ENCODE measurements at regions not wholly inside any gene's neighbourhood (a gene's known extent, or its start where the extent isn't known, plus 50 kb on each side); places are given as distances from the start of the nearest gene placed in this dataset.

DNA sequence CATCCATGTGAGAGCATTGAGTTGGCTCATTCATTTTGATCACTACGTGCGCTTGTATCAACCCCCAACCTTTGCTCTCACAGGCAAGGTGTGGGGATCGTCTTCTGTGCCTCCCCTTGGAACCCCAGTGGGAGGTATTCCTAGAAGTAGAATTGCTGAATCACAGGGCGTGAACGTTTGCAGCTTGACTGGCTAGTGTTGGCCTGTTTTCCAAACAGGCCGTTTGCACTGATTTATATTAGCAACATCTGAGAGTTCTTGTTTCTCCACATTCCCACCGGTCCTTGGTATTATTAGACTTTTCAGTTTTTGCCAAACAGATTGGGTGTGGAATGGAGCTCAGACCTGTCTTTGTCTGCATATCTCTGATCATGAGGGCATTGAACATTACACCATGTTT, 288.6 kb upstream of the PWP1 start:
- ChIA-PET CTCF (no interaction called here), POLR2A (no interaction called here)
- Histone ChIP-seq H3K27ac (ENCODE audit: extremely low read depth, low read depth, low read length) (no peak overlapping the region), H3K4me1 (ENCODE audit: control insufficient read depth, insufficient read depth, low read length) (no peaks in the 10 kb centered on the region), H3K4me3 (ENCODE audit: low read depth, low read length) (no peak overlapping the region), H3K9me3 (ENCODE audit: control insufficient read depth, insufficient read depth, low read depth, low read length) (no peaks in the 10 kb centered on the region), H3K36me3 (ENCODE audit: control insufficient read depth in 2 of 2, insufficient read depth in 1 of 2, low read length in 2 of 2) (no peaks in the 10 kb centered on the region)
- TF ChIP-seq, protein P1, sequence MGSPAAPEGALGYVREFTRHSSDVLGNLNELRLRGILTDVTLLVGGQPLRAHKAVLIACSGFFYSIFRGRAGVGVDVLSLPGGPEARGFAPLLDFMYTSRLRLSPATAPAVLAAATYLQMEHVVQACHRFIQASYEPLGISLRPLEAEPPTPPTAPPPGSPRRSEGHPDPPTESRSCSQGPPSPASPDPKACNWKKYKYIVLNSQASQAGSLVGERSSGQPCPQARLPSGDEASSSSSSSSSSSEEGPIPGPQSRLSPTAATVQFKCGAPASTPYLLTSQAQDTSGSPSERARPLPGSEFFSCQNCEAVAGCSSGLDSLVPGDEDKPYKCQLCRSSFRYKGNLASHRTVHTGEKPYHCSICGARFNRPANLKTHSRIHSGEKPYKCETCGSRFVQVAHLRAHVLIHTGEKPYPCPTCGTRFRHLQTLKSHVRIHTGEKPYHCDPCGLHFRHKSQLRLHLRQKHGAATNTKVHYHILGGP (tag by site-specific recombination; IDR thresholded peaks at IDR 0.05) = peak; percentile 20; the same call in 1 of the 2 replicates
- no peak for TF ChIP-seq HOXC10 (CRISPR knock-in tag; IDR thresholded peaks at IDR 0.05)

GRCh38 chr12:107397890-107398500, 287.6 kb upstream of the PWP1 start:
- no peak overlapping the region for H3K4me3 ChIP-seq (ENCODE audit: low read depth, low read length)
- no peak for TF ChIP-seq KLF16 (tag by site-specific recombination; IDR thresholded peaks at IDR 0.05)
- no peak for TF ChIP-seq HOXA7 (CRISPR knock-in tag; IDR thresholded peaks at IDR 0.05; ENCODE audit: borderline replicate concordance)
- TF ChIP-seq ZNF585B (tag by site-specific recombination; IDR thresholded peaks at IDR 0.05) = peak; percentile 57
- TF ChIP-seq GLIS1 (tag by site-specific recombination; IDR thresholded peaks at IDR 0.05) = peak; percentile 89
- peak; percentile 67 for TF ChIP-seq ZIC2 (tag by site-specific recombination; IDR thresholded peaks at IDR 0.05)
- H3K27ac ChIP-seq (ENCODE audit: extremely low read depth, low read depth, low read length) = no peak overlapping the region
- no peaks in the 10 kb centered on the region for H3K4me1 ChIP-seq (ENCODE audit: control insufficient read depth, insufficient read depth, low read length)
- H3K9me3 ChIP-seq (ENCODE audit: control insufficient read depth, insufficient read depth, low read depth, low read length) = no peaks in the 10 kb centered on the region
- ChIA-PET CTCF (interaction anchor here (0.7 to 2.6 kb wide), 2 partner anchors 264 to 266 kb away, joined by 3 to 11 read pairs; no protein-coding TSS in a partner anchor), POLR2A (no interaction called here)
- H3K36me3 ChIP-seq (ENCODE audit: control insufficient read depth in 2 of 2, insufficient read depth in 1 of 2, low read length in 2 of 2) = no peaks in the 10 kb centered on the region

DNA sequence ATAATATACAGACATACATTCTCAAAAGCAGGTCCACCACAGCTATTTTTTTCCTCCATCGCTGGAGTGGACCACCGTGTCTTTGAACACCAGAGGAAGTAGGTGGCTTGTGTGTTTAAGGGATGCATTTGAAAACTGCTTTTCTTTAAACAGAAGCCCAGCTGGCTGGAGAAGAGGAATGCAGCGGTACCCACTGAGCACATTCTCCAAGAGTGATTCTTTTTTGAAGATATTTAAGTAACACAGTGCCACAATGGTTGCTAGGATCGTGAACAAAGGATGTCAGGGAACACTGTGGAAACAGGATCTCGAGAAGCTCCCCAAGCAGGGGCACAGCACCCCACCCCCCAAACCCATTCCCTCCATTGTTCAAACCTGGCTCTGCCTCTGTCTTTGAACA, 286.6 kb upstream of the PWP1 start:
- H3K27ac ChIP-seq (ENCODE audit: extremely low read depth, low read depth, low read length) = no peak overlapping the region
- no peaks in the 10 kb centered on the region for H3K36me3 ChIP-seq (ENCODE audit: control insufficient read depth in 2 of 2, insufficient read depth in 1 of 2, low read length in 2 of 2)
- ChIA-PET POLR2A (no interaction called here), CTCF (interaction anchor here (2.6 kb wide), 1 partner anchor 267 kb away, joined by 11 read pairs; no protein-coding TSS in a partner anchor)
- no peak overlapping the region for H3K4me3 ChIP-seq (ENCODE audit: low read depth, low read length)
- no peaks in the 10 kb centered on the region for H3K4me1 ChIP-seq (ENCODE audit: control insufficient read depth, insufficient read depth, low read length)
- H3K9me3 ChIP-seq (ENCODE audit: control insufficient read depth, insufficient read depth, low read depth, low read length) = no peaks in the 10 kb centered on the region
- no peak for TF ChIP-seq ZNF626 (tag by site-specific recombination; IDR thresholded peaks at IDR 0.05)

GRCh38 chr12:107400686-107401447, 284.7 kb upstream of the PWP1 start:
- Histone ChIP-seq H3K4me1 (ENCODE audit: control insufficient read depth, insufficient read depth, low read length) (no peaks in the 10 kb centered on the region), H3K9me3 (ENCODE audit: control insufficient read depth, insufficient read depth, low read depth, low read length) (no peaks in the 10 kb centered on the region), H3K36me3 (ENCODE audit: control insufficient read depth in 2 of 2, insufficient read depth in 1 of 2, low read length in 2 of 2) (no peaks in the 10 kb centered on the region), H3K27ac (ENCODE audit: extremely low read depth, low read depth, low read length) (no peak overlapping the region), H3K4me3 (ENCODE audit: low read depth, low read length) (no peak overlapping the region)
- POLR2A ChIA-PET = no interaction called here
- CTCF ChIA-PET = interaction anchor here (1.1 to 9.5 kb wide), 8 partner anchors 38 to 269 kb away, joined by 3 to 79 read pairs (median 6); no protein-coding TSS in a partner anchor
- TF ChIP-seq ZNF37A (tag by site-specific recombination; IDR thresholded peaks at IDR 0.05) = no peak
- no peak for TF ChIP-seq ZFP41 (tag by site-specific recombination; IDR thresholded peaks at IDR 0.05; ENCODE audit: borderline replicate concordance)
- no peak for TF ChIP-seq ZNF623 (tag by site-specific recombination; IDR thresholded peaks at IDR 0.05)
- TF ChIP-seq, protein P2, sequence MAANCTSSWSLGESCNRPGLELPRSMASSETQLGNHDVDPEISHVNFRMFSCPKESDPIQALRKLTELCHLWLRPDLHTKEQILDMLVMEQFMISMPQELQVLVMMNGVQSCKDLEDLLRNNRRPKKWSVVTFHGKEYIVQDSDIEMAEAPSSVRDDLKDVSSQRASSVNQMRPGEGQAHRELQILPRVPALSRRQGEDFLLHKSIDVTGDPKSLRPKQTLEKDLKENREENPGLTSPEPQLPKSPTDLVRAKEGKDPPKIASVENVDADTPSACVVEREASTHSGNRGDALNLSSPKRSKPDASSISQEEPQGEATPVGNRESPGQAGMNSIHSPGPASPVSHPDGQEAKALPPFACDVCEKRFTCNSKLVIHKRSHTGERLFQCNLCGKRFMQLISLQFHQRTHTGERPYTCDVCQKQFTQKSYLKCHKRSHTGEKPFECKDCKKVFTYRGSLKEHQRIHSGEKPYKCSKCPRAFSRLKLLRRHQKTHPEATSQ (tag by site-specific recombination; IDR thresholded peaks at IDR 0.05) = no peak
- no peak for TF ChIP-seq ZNF366 (tag by site-specific recombination; conservative IDR thresholded peaks at IDR 0.05)
- no peak for TF ChIP-seq ZNF654 (tag by site-specific recombination; IDR thresholded peaks at IDR 0.05; ENCODE audit: low read depth)
- no peak for TF ChIP-seq ZNF433 (tag by site-specific recombination; IDR thresholded peaks at IDR 0.05; ENCODE audit: low read depth)
- TF ChIP-seq ZNF10 (tag by site-specific recombination; IDR thresholded peaks at IDR 0.05) = no peak
- TF ChIP-seq ZNF112 (tag by site-specific recombination; IDR thresholded peaks at IDR 0.05) = no peak
- TF ChIP-seq, protein P3, sequence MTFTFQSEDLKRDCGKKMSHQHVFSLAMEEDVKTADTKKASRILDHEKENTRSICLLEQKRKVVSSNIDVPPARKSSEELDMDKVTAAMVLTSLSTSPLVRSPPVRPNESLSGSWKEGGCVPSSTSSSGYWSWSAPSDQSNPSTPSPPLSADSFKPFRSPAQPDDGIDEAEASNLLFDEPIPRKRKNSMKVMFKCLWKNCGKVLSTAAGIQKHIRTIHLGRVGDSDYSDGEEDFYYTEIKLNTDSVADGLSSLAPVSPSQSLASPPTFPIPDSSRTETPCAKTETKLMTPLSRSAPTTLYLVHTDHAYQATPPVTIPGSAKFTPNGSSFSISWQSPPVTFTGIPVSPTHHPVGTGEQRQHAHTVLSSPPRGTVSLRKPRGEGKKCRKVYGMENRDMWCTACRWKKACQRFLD (tag by site-specific recombination; IDR thresholded peaks at IDR 0.05) = no peak
- TF ChIP-seq, protein P4, sequence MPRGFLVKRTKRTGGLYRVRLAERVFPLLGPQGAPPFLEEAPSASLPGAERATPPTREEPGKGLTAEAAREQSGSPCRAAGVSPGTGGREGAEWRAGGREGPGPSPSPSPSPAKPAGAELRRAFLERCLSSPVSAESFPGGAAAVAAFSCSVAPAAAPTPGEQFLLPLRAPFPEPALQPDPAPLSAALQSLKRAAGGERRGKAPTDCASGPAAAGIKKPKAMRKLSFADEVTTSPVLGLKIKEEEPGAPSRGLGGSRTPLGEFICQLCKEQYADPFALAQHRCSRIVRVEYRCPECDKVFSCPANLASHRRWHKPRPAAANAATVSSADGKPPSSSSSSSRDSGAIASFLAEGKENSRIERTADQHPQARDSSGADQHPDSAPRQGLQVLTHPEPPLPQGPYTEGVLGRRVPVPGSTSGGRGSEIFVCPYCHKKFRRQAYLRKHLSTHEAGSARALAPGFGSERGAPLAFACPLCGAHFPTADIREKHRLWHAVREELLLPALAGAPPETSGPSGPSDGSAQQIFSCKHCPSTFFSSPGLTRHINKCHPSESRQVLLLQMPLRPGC (tag by site-specific recombination; IDR thresholded peaks at IDR 0.05) = no peak
- TF ChIP-seq KLF1 (tag by site-specific recombination; IDR thresholded peaks at IDR 0.05) = no peak
- no peak for TF ChIP-seq GLI2 (tag by site-specific recombination; IDR thresholded peaks at IDR 0.05; ENCODE audit: borderline replicate concordance, low read depth)
- TF ChIP-seq ZNF548 (tag by site-specific recombination; IDR thresholded peaks at IDR 0.05) = no peak
- no peak for TF ChIP-seq ZNF175 (tag by site-specific recombination; IDR thresholded peaks at IDR 0.05)
